Calu3 (cell line): ENCODE measurements at regions not wholly inside any gene's neighbourhood (a gene's known extent, or its start where the extent isn't known, plus 50 kb on each side); places are given as distances from the start of the nearest gene placed in this dataset.

Experiments used
- BruUV-seq: library from RNA; stranded (reverse); fragments of 400-500 nt; replicated peaks from 2 replicates; lab custom pipeline; 2021; lab: Mats Ljungman, UMichigan
- CTCF ChIA-PET: fragments of 300-600 bp; sonication (Branson Sonifier 250); formaldehyde crosslinking; loops from one replicate; lab custom pipeline; 2022; ENCODE audit warnings: antibody characterized with exemption; lab: Charles Lee
- DNase-seq: peaks from one replicate; pipeline ENCODE4 v3.0.0; 2022
- H3K27ac Mint-ChIP-seq: one replicate; pipeline ENCODE4 v1.8.0; 2022; ENCODE audit warnings: mixed read lengths; ENCODE audit not compliant: unreplicated experiment
- H3K27me3 Mint-ChIP-seq: one replicate; pipeline ENCODE4 v1.8.0; 2022; ENCODE audit warnings: mixed read lengths; ENCODE audit not compliant: unreplicated experiment
- H3K36me3 Mint-ChIP-seq: one replicate; pipeline ENCODE4 v1.8.0; 2022; ENCODE audit warnings: mild to moderate bottlenecking, moderate library complexity, mixed read lengths; ENCODE audit not compliant: insufficient read depth, unreplicated experiment
- H3K4me1 Mint-ChIP-seq: one replicate; pipeline ENCODE4 v1.8.0; 2022; ENCODE audit warnings: mild to moderate bottlenecking, low read depth, mixed read lengths; ENCODE audit not compliant: unreplicated experiment
- H3K4me3 Mint-ChIP-seq: one replicate; pipeline ENCODE4 v1.8.0; 2022; ENCODE audit warnings: mild to moderate bottlenecking, low read depth, moderate library complexity, mixed read lengths; ENCODE audit not compliant: unreplicated experiment
- H3K9me3 Mint-ChIP-seq: one replicate; pipeline ENCODE4 v1.8.0; 2022; ENCODE audit warnings: low read depth, mixed read lengths; ENCODE audit not compliant: unreplicated experiment
- CTCF ChIP-seq: fragments of 200-600 bp; IDR thresholded peaks from one replicate; pipeline ENCODE4 v1.8.0; 2022; ENCODE audit warnings: antibody characterized with exemption; ENCODE audit not compliant: unreplicated experiment
- intact Hi-C: fragments of 100-400 bp; cut with micrococcal nuclease; formaldehyde crosslinking; loops from one replicate; pipeline ENCODE4 v1.10.0; 2022; ENCODE audit not compliant: unreplicated experiment

- Mint-ChIP-seq H3K27ac (no peak overlapping the region), H3K9me3 (no peaks in the 10 kb centered on the region), H3K4me1 (no peaks in the 10 kb centered on the region), H3K36me3 (no peaks in the 10 kb centered on the region), H3K27me3 (no peaks in the 10 kb centered on the region), H3K4me3 (no peak overlapping the region)
- CTCF ChIA-PET, result no interaction called here
- intact Hi-C loops, result no loop called here
- no peak for DNase-seq
- no peak for TF ChIP-seq CTCF
- BruUV-seq, result no TSS peak
Measured at GRCh38 chr9:18215626-18216025, 258.3 kb upstream of the ADAMTSL1 start.

GRCh38 chr9:18216376-18216775 is 257.6 kb upstream of the ADAMTSL1 start:
- H3K27ac Mint-ChIP-seq, result no peak overlapping the region
- no peak for TF ChIP-seq CTCF
- H3K36me3 Mint-ChIP-seq, result no peaks in the 10 kb centered on the region
- H3K27me3 Mint-ChIP-seq, result no peaks in the 10 kb centered on the region
- no peak overlapping the region for H3K4me3 Mint-ChIP-seq
- H3K4me1 Mint-ChIP-seq, result no peaks in the 10 kb centered on the region
- intact Hi-C loops, result no loop called here
- no peaks in the 10 kb centered on the region for H3K9me3 Mint-ChIP-seq
- no TSS peak for BruUV-seq
- CTCF ChIA-PET, result interaction anchor here (0.7 kb wide), 1 partner anchor 272 kb away, joined by 3 read pairs; no protein-coding TSS in a partner anchor
- no peak for DNase-seq

- Mint-ChIP-seq H3K27ac (no peak overlapping the region), H3K4me3 (no peak overlapping the region), H3K9me3 (peaks cover 4% of the 10 kb centered on the region), H3K36me3 (no peaks in the 10 kb centered on the region), H3K4me1 (peaks cover 11% of the 10 kb centered on the region), H3K27me3 (no peaks in the 10 kb centered on the region)
- intact Hi-C loops, result no loop called here
- no peak for DNase-seq
- no TSS peak for BruUV-seq
- TF ChIP-seq CTCF, result no peak
- CTCF ChIA-PET, result interaction anchor here (0.6 kb wide), 1 partner anchor 485 kb away, joined by 3 read pairs; no protein-coding TSS in a partner anchor
Measured at GRCh38 chr9:18228101-18228500, 245.9 kb upstream of the ADAMTSL1 start.

GRCh38 chr9:18229992-18230676 is 243.8 kb upstream of the ADAMTSL1 start:
- peaks cover 11% of the 10 kb centered on the region for H3K4me1 Mint-ChIP-seq
- no TSS peak for BruUV-seq
- H3K27me3 Mint-ChIP-seq, result no peaks in the 10 kb centered on the region
- no peak for DNase-seq
- no peak overlapping the region for H3K27ac Mint-ChIP-seq
- CTCF ChIA-PET, result no interaction called here
- peaks cover 4% of the 10 kb centered on the region for H3K9me3 Mint-ChIP-seq
- intact Hi-C loops, result no loop called here
- no peaks in the 10 kb centered on the region for H3K36me3 Mint-ChIP-seq
- H3K4me3 Mint-ChIP-seq, result no peak overlapping the region
- TF ChIP-seq CTCF, result no peak
